B cell (primary cell): ENCODE measurements at regions not wholly inside any gene's neighbourhood (a gene's known extent, or its start where the extent isn't known, plus 50 kb on each side); places are given as distances from the start of the nearest gene placed in this dataset.

ENCODE experiments used
- ATAC-seq: fragments of 200-7000 bp; cut with Tn5 transposase; one replicate; pipeline ENCODE4 v1.10.0; 2021; ENCODE audit warnings: low read depth, mild to moderate bottlenecking, moderate number of reproducible peaks, moderate library complexity
- CTCF ChIA-PET: fragments of 350-600 bp; sonication (Branson Sonifier 250); formaldehyde crosslinking; loops from one replicate; lab custom pipeline; 2021; ENCODE audit warnings: antibody characterized with exemption, inconsistent platforms; lab: Charles Lee
- POLR2A ChIA-PET: fragments of 350-600 bp; sonication (Branson Sonifier 250); formaldehyde crosslinking; loops from one replicate; lab custom pipeline; 2021; ENCODE audit warnings: antibody characterized with exemption; lab: Charles Lee
- DNase-seq: peaks from one replicate; pipeline ENCODE4 v3.0.0; 2013
- H2AFZ ChIP-seq: 2 replicates; pipeline ENCODE4 v1.6.1; 2012; ENCODE audit warnings: mild to moderate bottlenecking, low read depth, low read length; ENCODE audit not compliant: insufficient read depth, poor library complexity, severe bottlenecking
- H3K27ac ChIP-seq, 2 donors: 1 replicate in 1 of 2; 2 replicates in 1 of 2; pipeline ENCODE4 v1.5.1; 2012 to 2013; ENCODE audit warnings: low read length in 2 of 2, mild to moderate bottlenecking in 2 of 2, moderate library complexity in 1 of 2
- H3K27me3 ChIP-seq, 4 experiments: fragments of 200-600 bp in 1 of 4; sonication (generic) in 1 of 4; replicated peaks in 1 of 4; 1 replicate in 2 of 4; 2 replicates in 2 of 4; pipeline versions ENCODE4 v1.6.1 to v1.7.0; 2013 to 2016; ENCODE audit warnings: low read length in 3 of 4, mild to moderate bottlenecking in 2 of 4, mixed read lengths in 1 of 4, moderate library complexity in 1 of 4; ENCODE audit not compliant: insufficient read depth in 4 of 4, control insufficient read depth in 3 of 4; ENCODE audit errors: control extremely low read depth in 1 of 4
- H3K36me3 ChIP-seq, 2 experiments: replicated peaks in 1 of 2; 1 replicate in 1 of 2; 2 replicates in 1 of 2; pipeline versions ENCODE4 v1.6.1 to v1.7.1; 2013; ENCODE audit warnings: low read length in 1 of 2; ENCODE audit not compliant: insufficient read depth in 2 of 2, control insufficient read depth in 1 of 2; ENCODE audit errors: control extremely low read depth in 1 of 2, extremely low read depth in 1 of 2
- H3K4me1 ChIP-seq, 2 donors: fragments of 200-600 bp in 1 of 2; sonication (generic) in 1 of 2; 1 replicate in 1 of 2; 2 replicates in 1 of 2; pipeline versions ENCODE4 v1.5.1 to v1.6.1; 2013 to 2017; ENCODE audit warnings: low read length in 2 of 2; ENCODE audit not compliant: control insufficient read depth in 2 of 2, insufficient read depth in 2 of 2
- H3K4me2 ChIP-seq: replicated peaks from 2 replicates; pipeline ENCODE3; 2012; ENCODE audit warnings: mild to moderate bottlenecking, low read depth, low read length; ENCODE audit not compliant: poor library complexity, severe bottlenecking
- H3K4me3 ChIP-seq, 5 experiments: fragments of 200-600 bp in 1 of 5; sonication (generic) in 1 of 5; 1 replicate in 3 of 5; 2 replicates in 2 of 5; pipeline versions ENCODE4 v1.5.1 to v1.7.0; 2011 to 2016; ENCODE audit warnings: low read length in 4 of 5, mild to moderate bottlenecking in 4 of 5, low read depth in 2 of 5, control low read depth in 1 of 5, moderate library complexity in 1 of 5; ENCODE audit not compliant: insufficient read depth in 1 of 5; ENCODE audit errors: control extremely low read depth in 1 of 5, extremely low read depth in 1 of 5
- H3K79me2 ChIP-seq: fragments of 200-600 bp; sonication (generic); one replicate; pipeline ENCODE4 v1.6.0; 2016; ENCODE audit warnings: low read length; ENCODE audit not compliant: control insufficient read depth, insufficient read depth
- H3K9ac ChIP-seq: fragments of 200-600 bp; sonication (generic); 2 replicates; pipeline ENCODE4 v1.6.1; 2017; ENCODE audit warnings: mild to moderate bottlenecking, low read length, moderate library complexity
- H3K9me3 ChIP-seq, 3 donors: one replicate each; pipeline versions ENCODE4 v1.6.1 to v1.7.1; 2013; ENCODE audit warnings: low read length in 2 of 3; ENCODE audit not compliant: control insufficient read depth in 2 of 3, insufficient read depth in 1 of 3; ENCODE audit errors: control extremely low read depth in 1 of 3
- H4K20me1 ChIP-seq: 2 replicates; pipeline ENCODE4 v1.6.0; 2012; ENCODE audit warnings: mild to moderate bottlenecking, low read length; ENCODE audit not compliant: insufficient read depth, control insufficient read depth, poor library complexity, severe bottlenecking
- H3K27ac Mint-ChIP-seq: one replicate; pipeline ENCODE4 v1.8.0; 2021; ENCODE audit warnings: mixed read lengths
- H3K27me3 Mint-ChIP-seq: one replicate; pipeline ENCODE4 v1.8.0; 2021; ENCODE audit warnings: mixed read lengths
- H3K4me1 Mint-ChIP-seq: one replicate; pipeline ENCODE4 v1.8.0; 2021; ENCODE audit warnings: mixed read lengths
- H3K4me3 Mint-ChIP-seq: one replicate; pipeline ENCODE4 v1.8.0; 2021; ENCODE audit warnings: mixed read lengths
- H3K9me3 Mint-ChIP-seq: one replicate; pipeline ENCODE4 v1.8.0; 2022; ENCODE audit warnings: mixed read lengths; ENCODE audit not compliant: insufficient read depth
- EZH2 ChIP-seq: IDR thresholded peaks from 2 replicates; pipeline ENCODE4 v1.6.1; 2012; ENCODE audit warnings: borderline replicate concordance, low read depth, mild to moderate bottlenecking, moderate library complexity, low read length; ENCODE audit not compliant: insufficient read depth, poor library complexity, severe bottlenecking
- WGBS: methylation state at CpG from one replicate; pipeline ENCODE4 v1.1.5; 2013; ENCODE audit warnings: missing lambda C conversion rate; ENCODE audit not compliant: insufficient coverage; 5-methylcytosine and 5-hydroxymethylcytosine counted together
- intact Hi-C: fragments of 100-400 bp; cut with micrococcal nuclease; formaldehyde crosslinking; loops from one replicate; pipeline ENCODE4 v1.10.0; 2022
- TF ChIP-seq, protein P1 (sequence below): fragments of 200-600 bp; IDR thresholded peaks from one replicate; pipeline ENCODE4 v1.8.0; 2022; ENCODE audit warnings: antibody characterized with exemption, mild to moderate bottlenecking

DNA sequence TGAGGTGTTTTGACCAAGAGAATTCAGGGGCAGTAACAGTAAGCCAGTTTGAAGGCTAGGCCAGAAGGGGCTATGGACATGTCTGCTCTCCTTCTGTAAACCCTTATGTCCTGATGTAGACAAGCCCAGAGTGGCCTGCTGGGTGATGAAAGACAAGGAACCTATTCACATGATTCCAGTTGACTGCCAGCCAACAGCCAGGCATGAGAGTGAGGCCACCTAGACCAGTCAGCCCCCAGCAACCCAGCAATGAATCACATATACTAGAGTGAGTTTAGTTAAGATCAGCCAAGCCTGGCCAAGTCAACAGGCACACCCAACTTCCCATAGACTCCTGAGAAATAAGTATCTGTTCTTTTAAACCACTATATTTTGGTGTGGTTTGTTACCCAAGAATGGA, 1889.7 kb upstream of the CELF4 start:
- H4K20me1 ChIP-seq, result no peaks in the 10 kb centered on the region
- POLR2A ChIA-PET, result no interaction called here
- no peak overlapping the region for H3K4me3 Mint-ChIP-seq
- no peaks in the 10 kb centered on the region for H3K4me1 ChIP-seq
- H3K4me2 ChIP-seq, result no peak overlapping the region
- H3K4me1 Mint-ChIP-seq, result no peaks in the 10 kb centered on the region
- H3K4me3 ChIP-seq, result no peak overlapping the region
- H3K9me3 Mint-ChIP-seq, result peaks cover 4% of the 10 kb centered on the region
- CTCF ChIA-PET, result no interaction called here
- no peak overlapping the region for H2AFZ ChIP-seq
- intact Hi-C loops, result no loop called here
- no peaks in the 10 kb centered on the region for H3K36me3 ChIP-seq
- no peak overlapping the region for H3K27ac Mint-ChIP-seq
- no peak for TF ChIP-seq EZH2
- TF ChIP-seq, protein P1, sequence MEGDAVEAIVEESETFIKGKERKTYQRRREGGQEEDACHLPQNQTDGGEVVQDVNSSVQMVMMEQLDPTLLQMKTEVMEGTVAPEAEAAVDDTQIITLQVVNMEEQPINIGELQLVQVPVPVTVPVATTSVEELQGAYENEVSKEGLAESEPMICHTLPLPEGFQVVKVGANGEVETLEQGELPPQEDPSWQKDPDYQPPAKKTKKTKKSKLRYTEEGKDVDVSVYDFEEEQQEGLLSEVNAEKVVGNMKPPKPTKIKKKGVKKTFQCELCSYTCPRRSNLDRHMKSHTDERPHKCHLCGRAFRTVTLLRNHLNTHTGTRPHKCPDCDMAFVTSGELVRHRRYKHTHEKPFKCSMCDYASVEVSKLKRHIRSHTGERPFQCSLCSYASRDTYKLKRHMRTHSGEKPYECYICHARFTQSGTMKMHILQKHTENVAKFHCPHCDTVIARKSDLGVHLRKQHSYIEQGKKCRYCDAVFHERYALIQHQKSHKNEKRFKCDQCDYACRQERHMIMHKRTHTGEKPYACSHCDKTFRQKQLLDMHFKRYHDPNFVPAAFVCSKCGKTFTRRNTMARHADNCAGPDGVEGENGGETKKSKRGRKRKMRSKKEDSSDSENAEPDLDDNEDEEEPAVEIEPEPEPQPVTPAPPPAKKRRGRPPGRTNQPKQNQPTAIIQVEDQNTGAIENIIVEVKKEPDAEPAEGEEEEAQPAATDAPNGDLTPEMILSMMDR, result no peak
- no peak for DNase-seq
- no peak overlapping the region for H3K9ac ChIP-seq
- no peak overlapping the region for H3K27ac ChIP-seq
- H3K9me3 ChIP-seq, result no peaks in the 10 kb centered on the region
- ATAC-seq, result no peak
- no peaks in the 10 kb centered on the region for H3K27me3 ChIP-seq
- no peaks in the 10 kb centered on the region for H3K79me2 ChIP-seq
- H3K27me3 Mint-ChIP-seq, result no peaks in the 10 kb centered on the region

DNA sequence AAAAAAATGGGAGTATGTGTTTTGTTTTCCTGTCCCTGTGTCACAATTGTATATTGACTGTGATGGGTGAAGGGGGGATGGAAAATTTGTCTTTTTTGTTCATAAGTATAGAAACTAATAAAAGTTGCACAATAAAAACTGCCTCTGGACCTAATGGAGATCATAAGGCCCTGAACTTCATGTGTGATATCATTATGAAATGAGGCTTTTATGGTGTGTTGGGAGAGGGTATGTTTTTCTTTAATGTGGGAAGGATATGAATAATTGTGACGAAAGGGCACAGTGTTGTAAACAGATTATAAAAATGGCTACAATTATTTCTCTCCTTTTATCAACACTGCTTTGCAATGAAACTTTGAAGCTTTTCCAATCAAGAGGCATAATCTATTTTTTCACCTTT, 1889.3 kb upstream of the CELF4 start:
- Histone ChIP-seq H3K9ac (no peak overlapping the region), H2AFZ (no peak overlapping the region), H3K4me1 (no peaks in the 10 kb centered on the region), H3K27me3 (no peaks in the 10 kb centered on the region), H3K79me2 (no peaks in the 10 kb centered on the region), H4K20me1 (no peaks in the 10 kb centered on the region), H3K4me2 (no peak overlapping the region), H3K36me3 (no peaks in the 10 kb centered on the region), H3K4me3 (no peak overlapping the region), H3K9me3 (no peaks in the 10 kb centered on the region), H3K27ac (no peak overlapping the region)
- DNase-seq (no peak), ATAC-seq (no peak)
- no peaks in the 10 kb centered on the region for H3K27me3 Mint-ChIP-seq
- no peaks in the 10 kb centered on the region for H3K4me1 Mint-ChIP-seq
- ChIA-PET CTCF (no interaction called here), POLR2A (no interaction called here)
- no peak overlapping the region for H3K27ac Mint-ChIP-seq
- no peak overlapping the region for H3K4me3 Mint-ChIP-seq
- intact Hi-C loops, result no loop called here
- peaks cover 4% of the 10 kb centered on the region for H3K9me3 Mint-ChIP-seq
- no peak for TF ChIP-seq EZH2
- TF ChIP-seq, protein P1, result no peak
- WGBS, result no CpG with 5 or more reads among the region's 1 CpG
